ENCODE measurements at regions not wholly inside any gene's neighbourhood (a gene's known extent, or its start where the extent isn't known, plus 50 kb on each side); places are given as distances from the start of the nearest gene placed in this dataset.

GRCh38 chr4:54556051-54556450, 101.7 kb upstream of the KIT start:
- no peaks in the 10 kb centered on the region for H3K9me3 Mint-ChIP-seq (ENCODE audit: insufficient read depth)
- CTCF ChIA-PET: no interaction called here

DNA sequence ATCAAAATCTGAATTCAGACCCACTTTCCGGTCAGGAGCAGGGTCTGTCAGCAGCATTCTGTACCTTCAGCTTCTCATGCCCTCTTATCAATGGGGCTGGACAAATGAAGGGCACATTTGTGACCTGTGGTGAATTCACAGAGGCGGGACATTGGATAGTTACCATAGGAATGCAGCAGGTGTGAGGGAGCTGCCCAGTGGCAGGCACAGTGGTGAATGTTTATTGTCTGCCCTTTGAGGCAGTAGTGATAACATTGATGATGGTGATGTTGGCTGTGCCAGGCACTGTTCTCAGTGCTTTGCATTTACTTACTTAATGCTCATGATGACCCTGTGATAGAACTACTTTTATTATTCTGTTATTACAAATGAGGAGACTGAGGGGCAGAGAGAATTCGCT, 101.2 kb upstream of the KIT start:
- Histone ChIP-seq H2AFZ (ENCODE audit: insufficient read depth, low read depth, low read length, poor library complexity, severe bottlenecking) (no peak overlapping the region), H3K4me2 (replicated peaks; ENCODE audit: low read depth, low read length, poor library complexity, severe bottlenecking) (no peak overlapping the region), H3K27me3 (replicated peaks in 1 of 4; ENCODE audit: control extremely low read depth in 1 of 4, control insufficient read depth in 3 of 4, insufficient read depth in 4 of 4, low read length in 3 of 4) (no peaks in the 10 kb centered on the region), H3K27ac (ENCODE audit: low read length in 2 of 2) (no peak overlapping the region), H3K9ac (ENCODE audit: low read length) (no peak overlapping the region), H4K20me1 (ENCODE audit: control insufficient read depth, insufficient read depth, low read length, poor library complexity, severe bottlenecking) (no peaks in the 10 kb centered on the region), H3K79me2 (ENCODE audit: control insufficient read depth, insufficient read depth, low read length) (no peaks in the 10 kb centered on the region), H3K9me3 (ENCODE audit: control extremely low read depth in 1 of 3, control insufficient read depth in 2 of 3, insufficient read depth in 1 of 3, low read length in 2 of 3) (no peaks in the 10 kb centered on the region), H3K4me1 (ENCODE audit: control insufficient read depth in 2 of 2, insufficient read depth in 2 of 2, low read length in 2 of 2) (no peaks in the 10 kb centered on the region), H3K36me3 (replicated peaks in 1 of 2; ENCODE audit: control extremely low read depth in 1 of 2, control insufficient read depth in 1 of 2, extremely low read depth in 1 of 2, insufficient read depth in 2 of 2, low read length in 1 of 2) (no peaks in the 10 kb centered on the region), H3K4me3 (ENCODE audit: control extremely low read depth in 1 of 5, extremely low read depth in 1 of 5, insufficient read depth in 1 of 5, low read depth in 2 of 5, low read length in 4 of 5) (no peak overlapping the region)
- no peak for DNase-seq
- no peaks in the 10 kb centered on the region for H3K27me3 Mint-ChIP-seq
- no peak for ATAC-seq (ENCODE audit: low read depth)
- no peaks in the 10 kb centered on the region for H3K9me3 Mint-ChIP-seq (ENCODE audit: insufficient read depth)
- ChIA-PET POLR2A (no interaction called here), CTCF (no interaction called here)
- no peaks in the 10 kb centered on the region for H3K4me1 Mint-ChIP-seq
- intact Hi-C loops (cut with micrococcal nuclease): no loop called here
- WGBS (ENCODE audit: insufficient coverage): 96% methylated on average over 3 of the region's 3 CpGs
- H3K4me3 Mint-ChIP-seq: no peak overlapping the region
- TF ChIP-seq EZH2 (IDR thresholded peaks at IDR 0.05; ENCODE audit: borderline replicate concordance, insufficient read depth, low read depth, low read length, poor library complexity, severe bottlenecking): no peak
- no peak for TF ChIP-seq CTCF (IDR thresholded peaks at IDR 0.05)
- H3K27ac Mint-ChIP-seq: no peak overlapping the region

More at GRCh38 chr4:54556051-54556450, 101.7 kb upstream of the KIT start:
- DNase-seq: no peak
- no peaks in the 10 kb centered on the region for H3K4me1 Mint-ChIP-seq
- 100% methylated on average over 1 of the region's 1 CpG for WGBS (ENCODE audit: insufficient coverage)
- POLR2A ChIA-PET: no interaction called here
- H3K27me3 ChIP-seq (replicated peaks in 1 of 4; ENCODE audit: control extremely low read depth in 1 of 4, control insufficient read depth in 3 of 4, insufficient read depth in 4 of 4, low read length in 3 of 4): no peaks in the 10 kb centered on the region
- no peaks in the 10 kb centered on the region for H3K27me3 Mint-ChIP-seq
- TF ChIP-seq CTCF (IDR thresholded peaks at IDR 0.05) (no peak), EZH2 (IDR thresholded peaks at IDR 0.05; ENCODE audit: borderline replicate concordance, insufficient read depth, low read depth, low read length, poor library complexity, severe bottlenecking) (no peak)
- no peak overlapping the region for H3K27ac Mint-ChIP-seq
- no peaks in the 10 kb centered on the region for H3K36me3 ChIP-seq (replicated peaks in 1 of 2; ENCODE audit: control extremely low read depth in 1 of 2, control insufficient read depth in 1 of 2, extremely low read depth in 1 of 2, insufficient read depth in 2 of 2, low read length in 1 of 2)
- no peak overlapping the region for H3K4me3 ChIP-seq (ENCODE audit: control extremely low read depth in 1 of 5, extremely low read depth in 1 of 5, insufficient read depth in 1 of 5, low read depth in 2 of 5, low read length in 4 of 5)
- H3K4me3 Mint-ChIP-seq: no peak overlapping the region
- H3K4me2 ChIP-seq (replicated peaks; ENCODE audit: low read depth, low read length, poor library complexity, severe bottlenecking): no peak overlapping the region
- ATAC-seq (ENCODE audit: low read depth): no peak
- no peak overlapping the region for H3K27ac ChIP-seq (ENCODE audit: low read length in 2 of 2)
- H3K4me1 ChIP-seq (ENCODE audit: control insufficient read depth in 2 of 2, insufficient read depth in 2 of 2, low read length in 2 of 2): no peaks in the 10 kb centered on the region
- no peaks in the 10 kb centered on the region for H3K79me2 ChIP-seq (ENCODE audit: control insufficient read depth, insufficient read depth, low read length)
- no peaks in the 10 kb centered on the region for H4K20me1 ChIP-seq (ENCODE audit: control insufficient read depth, insufficient read depth, low read length, poor library complexity, severe bottlenecking)
- no peak overlapping the region for H3K9ac ChIP-seq (ENCODE audit: low read length)
- no peak overlapping the region for H2AFZ ChIP-seq (ENCODE audit: insufficient read depth, low read depth, low read length, poor library complexity, severe bottlenecking)
- intact Hi-C loops (cut with micrococcal nuclease): no loop called here
- H3K9me3 ChIP-seq (ENCODE audit: control extremely low read depth in 1 of 3, control insufficient read depth in 2 of 3, insufficient read depth in 1 of 3, low read length in 2 of 3): no peaks in the 10 kb centered on the region

All from B cell (primary cell).